SH-SY5Y (cell line): ENCODE measurements at regions not wholly inside any gene's neighbourhood (a gene's known extent, or its start where the extent isn't known, plus 50 kb on each side); places are given as distances from the start of the nearest gene placed in this dataset.

Experiments used
- GATA2 ChIP-seq: IDR thresholded peaks from 2 replicates; pipeline ENCODE4 v1.6.1; 2011; ENCODE audit warnings: mild to moderate bottlenecking, low read depth, low read length
- GATA3 ChIP-seq: IDR thresholded peaks from 2 replicates; pipeline ENCODE4 v1.6.1; 2011; ENCODE audit warnings: low read depth, mild to moderate bottlenecking, low read length, moderate library complexity

GRCh38 chr1:5503556-5504363, 488.5 kb downstream of the NPHP4 start:
- TF ChIP-seq GATA2 (no peak), GATA3 (no peak)

- TF ChIP-seq GATA2 (no peak), GATA3 (no peak)
These were observed 489.7 kb downstream of the NPHP4 start for GRCh38 chr1:5502311-5503194.

- no peak for TF ChIP-seq GATA2
- TF ChIP-seq GATA3, result no peak
These were observed 490.9 kb downstream of the NPHP4 start for GRCh38 chr1:5501206-5501930.

GRCh38 chr1:5500541-5500940, 491.7 kb downstream of the NPHP4 start:
- no peak for TF ChIP-seq GATA2
- no peak for TF ChIP-seq GATA3

GRCh38 chr1:5497503-5497902, 494.7 kb downstream of the NPHP4 start:
- TF ChIP-seq GATA3, result no peak
- TF ChIP-seq GATA2, result no peak

GRCh38 chr1:5495596-5496410, 496.4 kb downstream of the NPHP4 start:
- TF ChIP-seq GATA2, result no peak
- no peak for TF ChIP-seq GATA3

GRCh38 chr1:5494518-5494917, 497.7 kb downstream of the NPHP4 start:
- no peak for TF ChIP-seq GATA3
- no peak for TF ChIP-seq GATA2

GRCh38 chr1:5493851-5494311, 498.3 kb downstream of the NPHP4 start:
- TF ChIP-seq GATA3 (no peak), GATA2 (no peak)

- TF ChIP-seq GATA3 (no peak), GATA2 (no peak)
These were observed 498.9 kb downstream of the NPHP4 start for GRCh38 chr1:5493275-5493674.

- TF ChIP-seq GATA3 (no peak), GATA2 (no peak)
These were observed 499.4 kb downstream of the NPHP4 start for GRCh38 chr1:5492846-5493245.

GRCh38 chr1:5491207-5491904, 500.9 kb downstream of the NPHP4 start:
- no peak for TF ChIP-seq GATA2
- no peak for TF ChIP-seq GATA3

- TF ChIP-seq GATA2 (no peak), GATA3 (no peak)
These were observed 501.6 kb downstream of the NPHP4 start for GRCh38 chr1:5490635-5491034.

GRCh38 chr1:5488448-5488847, 503.8 kb downstream of the NPHP4 start:
- TF ChIP-seq GATA3 (no peak), GATA2 (no peak)
